ENCODE measurements at regions not wholly inside any gene's neighbourhood (a gene's known extent, or its start where the extent isn't known, plus 50 kb on each side); places are given as distances from the start of the nearest gene placed in this dataset.
A peak's percentile ranks its signal among the peaks of the same experiment; 100 is the strongest.

DNA sequence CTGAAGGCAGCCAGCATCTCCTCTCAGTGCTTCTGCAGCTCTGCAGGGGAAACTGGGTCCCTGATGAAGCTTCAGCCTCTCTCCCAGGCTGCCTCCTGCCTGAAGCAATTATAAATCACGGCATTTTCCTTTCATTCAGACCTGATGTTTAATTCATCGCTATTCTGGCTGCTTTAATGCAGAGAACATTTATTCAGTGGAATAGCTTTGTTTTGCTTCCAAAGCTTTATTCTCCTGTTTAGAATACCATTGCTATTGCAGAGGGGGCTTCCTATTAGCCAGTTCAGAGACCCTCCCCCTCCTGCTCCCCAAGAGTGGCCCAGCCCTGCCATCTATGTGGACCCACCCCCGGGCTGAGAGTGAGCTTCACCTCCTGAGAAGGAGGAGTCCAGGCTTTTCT, 255.6 kb downstream of the LRFN2 start:
- no peak for DNase-seq
- H3K4me1 ChIP-seq (ENCODE audit: control insufficient read depth in 2 of 2, insufficient read depth in 2 of 2, low read length in 2 of 2): peaks cover 0 to 10% of the 10 kb centered on the region in 2 donors
- Mint-ChIP-seq H3K36me3 (no peaks in the 10 kb centered on the region), H3K9me3 (peaks cover 0 to 2% (median 0%) of the 10 kb centered on the region in 11 donors), H3K27me3 (peaks cover 0 to 63% (median 21%) of the 10 kb centered on the region in 5 donors), H3K4me1 (peaks cover 0 to 55% (median 6%) of the 10 kb centered on the region in 7 donors), H3K27ac (no peak overlapping the region), H3K4me3 (no peak overlapping the region)
- H3K4me3 ChIP-seq (ENCODE audit: low read length): no peak overlapping the region
- no peaks in the 10 kb centered on the region for H3K27me3 ChIP-seq (ENCODE audit: control insufficient read depth in 2 of 2, insufficient read depth in 2 of 2, low read length in 2 of 2)
- no peak overlapping the region for H3K27ac ChIP-seq (ENCODE audit: low read depth, low read length)
- intact Hi-C loops (cut with micrococcal nuclease): no loop called here
- ChIA-PET CTCF (interaction anchor here (1.0 kb wide), 1 partner anchor 256 kb away, joined by 3 read pairs; no protein-coding TSS in a partner anchor), POLR2A (no interaction called here)
- H3K36me3 ChIP-seq (ENCODE audit: control insufficient read depth in 2 of 3, insufficient read depth in 3 of 3, low read length in 3 of 3): no peaks in the 10 kb centered on the region
- ATAC-seq: no peak
- no peaks in the 10 kb centered on the region for H3K9me3 ChIP-seq (ENCODE audit: control insufficient read depth in 2 of 3, low read length in 3 of 3)

DNA sequence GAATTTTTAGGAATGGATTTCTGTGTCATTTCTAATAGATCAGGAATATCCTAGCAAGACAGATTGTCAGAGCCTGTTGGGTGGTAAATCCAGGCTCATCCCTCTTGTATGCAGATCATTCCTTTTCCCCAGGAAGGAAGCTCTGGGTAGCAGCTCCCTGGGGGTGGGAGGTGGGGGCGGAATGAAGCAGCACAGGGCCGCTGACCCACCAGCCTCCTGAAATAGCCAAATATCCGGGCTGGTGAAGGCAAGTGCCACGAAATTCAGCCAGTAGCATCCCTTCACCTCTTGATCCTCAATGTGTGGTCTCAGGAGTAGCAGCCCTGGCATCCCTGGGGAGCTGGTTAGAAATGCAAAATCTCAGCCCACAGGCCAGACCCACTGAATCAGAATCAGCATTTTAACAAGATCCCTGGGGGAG, 256.9 kb downstream of the LRFN2 start:
- peaks cover 0 to 10% of the 10 kb centered on the region in 2 donors for H3K4me1 ChIP-seq (ENCODE audit: control insufficient read depth in 2 of 2, insufficient read depth in 2 of 2, low read length in 2 of 2)
- Mint-ChIP-seq H3K36me3 (no peaks in the 10 kb centered on the region), H3K4me1 (peaks cover 0 to 62% (median 6%) of the 10 kb centered on the region in 7 donors), H3K27ac (peak overlapping the region in 1 of 9 donors; percentile 56), H3K27me3 (peaks cover 0 to 54% (median 16%) of the 10 kb centered on the region in 5 donors), H3K4me3 (no peak overlapping the region), H3K9me3 (peaks cover 0 to 2% (median 0%) of the 10 kb centered on the region in 11 donors)
- H3K27ac ChIP-seq (ENCODE audit: low read depth, low read length): no peak overlapping the region
- no peaks in the 10 kb centered on the region for H3K36me3 ChIP-seq (ENCODE audit: control insufficient read depth in 2 of 3, insufficient read depth in 3 of 3, low read length in 3 of 3)
- no peaks in the 10 kb centered on the region for H3K9me3 ChIP-seq (ENCODE audit: control insufficient read depth in 2 of 3, low read length in 3 of 3)
- ChIA-PET CTCF (interaction anchor here (1.0 kb wide), 1 partner anchor 257 kb away, joined by 3 read pairs; no protein-coding TSS in a partner anchor), POLR2A (no interaction called here)
- ATAC-seq (no peak), DNase-seq (no peak)
- H3K4me3 ChIP-seq (ENCODE audit: low read length): no peak overlapping the region
- H3K27me3 ChIP-seq (ENCODE audit: control insufficient read depth in 2 of 2, insufficient read depth in 2 of 2, low read length in 2 of 2): no peaks in the 10 kb centered on the region
- intact Hi-C loops (cut with micrococcal nuclease): no loop called here

DNA sequence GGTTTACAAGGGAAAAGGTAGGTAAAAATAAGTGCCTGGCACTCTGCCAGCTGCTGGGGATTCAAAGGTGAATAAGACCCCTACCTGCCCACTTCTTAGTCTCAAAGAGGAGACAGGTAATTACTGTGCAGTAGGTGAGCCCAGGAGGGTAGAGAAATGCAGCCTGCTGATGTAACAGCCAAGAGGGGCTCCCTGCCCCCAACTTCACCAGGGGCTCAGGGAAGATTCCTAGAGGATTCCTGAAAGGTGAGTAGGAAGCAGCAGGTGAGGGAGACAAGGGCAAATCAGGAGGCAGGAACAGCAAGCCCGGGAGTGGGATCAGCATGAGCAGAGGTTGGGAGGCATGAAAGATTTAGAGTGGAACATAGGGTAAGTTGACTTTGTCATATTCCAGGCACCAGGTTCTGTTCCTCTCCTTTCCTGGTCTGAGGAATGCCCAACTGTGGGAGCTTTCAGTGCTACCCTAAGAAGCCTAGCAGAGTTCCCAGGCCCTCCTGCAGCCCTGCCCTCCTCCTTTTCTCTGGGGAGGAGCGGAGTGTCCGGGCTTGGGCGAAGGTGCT, 258.1 kb downstream of the LRFN2 start:
- H3K4me3 ChIP-seq (ENCODE audit: low read length): no peak overlapping the region
- peak overlapping the region in 1 of 10 donors; percentile 7 for H3K4me3 Mint-ChIP-seq
- peaks cover 4 to 47% (median 13%) of the 10 kb centered on the region in 5 donors for H3K27me3 Mint-ChIP-seq
- ChIA-PET CTCF (interaction anchor here (0.6 to 1.0 kb wide), 3 partner anchors 253 to 348 kb away, joined by 3 to 4 read pairs (median 3); partner anchors contain the start of gene LRFN2), POLR2A (no interaction called here)
- DNase-seq (no peak), ATAC-seq (no peak)
- peaks cover 0 to 2% (median 0%) of the 10 kb centered on the region in 11 donors for H3K9me3 Mint-ChIP-seq
- no peaks in the 10 kb centered on the region for H3K9me3 ChIP-seq (ENCODE audit: control insufficient read depth in 2 of 3, low read length in 3 of 3)
- intact Hi-C loops (cut with micrococcal nuclease): loop anchor here (1.0 to 5.0 kb wide), 6 partner anchors 58 to 698 kb away; no protein-coding TSS in a partner anchor
- peak overlapping the region in 2 of 9 donors; percentile 13 to 23 for H3K27ac Mint-ChIP-seq
- H3K36me3 ChIP-seq (ENCODE audit: control insufficient read depth in 2 of 3, insufficient read depth in 3 of 3, low read length in 3 of 3): no peaks in the 10 kb centered on the region
- H3K36me3 Mint-ChIP-seq: no peaks in the 10 kb centered on the region
- H3K4me1 Mint-ChIP-seq: peaks cover 0 to 65% (median 6%) of the 10 kb centered on the region in 7 donors
- no peak overlapping the region for H3K27ac ChIP-seq (ENCODE audit: low read depth, low read length)
- H3K4me1 ChIP-seq (ENCODE audit: control insufficient read depth in 2 of 2, insufficient read depth in 2 of 2, low read length in 2 of 2): peaks cover 0 to 10% of the 10 kb centered on the region in 2 donors
- no peaks in the 10 kb centered on the region for H3K27me3 ChIP-seq (ENCODE audit: control insufficient read depth in 2 of 2, insufficient read depth in 2 of 2, low read length in 2 of 2)

DNA sequence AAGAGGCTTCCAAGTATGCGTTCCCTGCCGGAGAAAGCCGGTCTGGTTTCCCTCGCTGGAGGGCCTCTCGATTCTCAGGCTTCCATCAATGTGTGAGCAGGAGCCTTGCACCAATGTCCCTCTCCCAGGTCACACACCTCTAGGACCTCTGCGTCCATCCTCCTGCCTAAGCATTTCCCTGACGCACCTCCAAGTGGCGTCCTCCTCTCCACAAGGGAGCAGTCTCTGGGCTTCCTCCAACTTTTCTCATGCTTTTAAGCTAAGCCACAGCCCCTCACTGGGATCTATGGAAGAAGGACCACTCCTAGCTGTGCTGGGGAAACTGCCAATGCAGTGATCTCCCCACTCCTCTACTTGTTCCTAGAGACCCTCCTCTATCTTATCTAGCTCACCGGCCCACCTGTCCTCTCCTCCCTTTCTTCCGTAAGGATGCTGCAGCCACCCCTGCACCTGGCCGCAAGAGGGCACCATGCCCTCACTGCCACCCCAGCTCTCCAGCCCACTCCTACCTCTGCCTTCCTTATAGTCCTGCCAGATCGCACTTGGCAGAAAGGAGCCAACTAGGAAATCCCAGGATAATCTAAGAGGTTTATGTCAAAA, 258.7 kb downstream of the LRFN2 start:
- ChIA-PET POLR2A (no interaction called here), CTCF (interaction anchor here (0.6 to 1.0 kb wide), 3 partner anchors 254 to 347 kb away, joined by 3 to 4 read pairs (median 3); partner anchors contain the start of gene LRFN2)
- Histone ChIP-seq H3K4me3 (ENCODE audit: low read length) (no peak overlapping the region), H3K9me3 (ENCODE audit: control insufficient read depth in 2 of 3, low read length in 3 of 3) (no peaks in the 10 kb centered on the region), H3K27me3 (ENCODE audit: control insufficient read depth in 2 of 2, insufficient read depth in 2 of 2, low read length in 2 of 2) (no peaks in the 10 kb centered on the region), H3K4me1 (ENCODE audit: control insufficient read depth in 2 of 2, insufficient read depth in 2 of 2, low read length in 2 of 2) (peaks cover 0 to 10% of the 10 kb centered on the region in 2 donors), H3K36me3 (ENCODE audit: control insufficient read depth in 2 of 3, insufficient read depth in 3 of 3, low read length in 3 of 3) (no peaks in the 10 kb centered on the region), H3K27ac (ENCODE audit: low read depth, low read length) (no peak overlapping the region)
- Mint-ChIP-seq H3K36me3 (no peaks in the 10 kb centered on the region), H3K27ac (peak overlapping the region in 3 of 9 donors; percentile 9 to 36 (median 23)), H3K9me3 (peaks cover 0 to 2% (median 0%) of the 10 kb centered on the region in 11 donors), H3K4me3 (peak overlapping the region in 1 of 10 donors; percentile 3), H3K4me1 (peaks cover 0 to 65% (median 6%) of the 10 kb centered on the region in 7 donors), H3K27me3 (peaks cover 4 to 45% (median 13%) of the 10 kb centered on the region in 5 donors)
- intact Hi-C loops (cut with micrococcal nuclease): loop anchor here (1.0 to 5.0 kb wide), 6 partner anchors 59 to 699 kb away; no protein-coding TSS in a partner anchor
- DNase-seq: peak in 8 of 9 donors; percentile 3 to 73 (median 43)
- peak; percentile 70 for ATAC-seq

DNA sequence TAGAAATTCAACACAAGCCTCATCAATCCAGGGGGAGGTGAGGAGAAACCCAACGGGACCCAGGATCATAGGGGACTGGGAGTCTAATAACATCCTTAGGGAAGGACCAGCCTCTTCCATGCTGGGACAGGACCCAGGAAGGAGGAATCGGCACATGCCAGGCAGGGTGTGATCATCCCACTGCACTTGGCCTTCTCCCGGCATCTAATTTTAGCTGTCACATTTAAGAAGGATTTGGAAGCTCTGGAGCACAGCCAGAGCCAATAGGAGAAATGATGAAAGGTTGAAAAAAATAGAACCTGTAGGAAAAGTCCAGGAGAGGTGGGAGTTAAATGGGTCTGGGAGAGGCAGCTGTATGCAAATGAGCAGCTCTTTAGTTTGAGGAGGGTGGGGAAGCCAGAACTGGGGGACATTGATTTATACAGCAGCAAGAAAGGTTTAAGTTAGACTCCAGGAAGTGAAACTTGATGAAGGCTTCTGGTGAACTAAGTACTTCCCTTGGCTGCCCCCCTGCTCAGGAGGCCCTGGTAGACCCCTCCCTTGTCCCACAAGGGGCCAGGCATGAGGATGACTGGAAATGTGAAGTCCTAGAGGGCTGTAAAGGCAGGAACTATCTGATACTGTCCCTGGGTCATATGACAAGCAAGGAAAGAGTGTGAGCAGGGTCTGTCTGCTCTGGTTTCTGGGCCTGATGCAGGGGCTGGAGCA, 260.3 kb downstream of the LRFN2 start:
- Mint-ChIP-seq H3K36me3 (no peaks in the 10 kb centered on the region), H3K4me3 (no peak overlapping the region), H3K27me3 (peaks cover 4 to 45% (median 18%) of the 10 kb centered on the region in 5 donors), H3K27ac (peak overlapping the region in 2 of 9 donors; percentile 32 to 64), H3K4me1 (peaks cover 0 to 57% (median 6%) of the 10 kb centered on the region in 7 donors), H3K9me3 (peaks cover 0 to 1% (median 0%) of the 10 kb centered on the region in 11 donors)
- ChIA-PET POLR2A (no interaction called here), CTCF (no interaction called here)
- Histone ChIP-seq H3K27ac (ENCODE audit: low read depth, low read length) (no peak overlapping the region), H3K9me3 (ENCODE audit: control insufficient read depth in 2 of 3, low read length in 3 of 3) (no peaks in the 10 kb centered on the region), H3K4me3 (ENCODE audit: low read length) (no peak overlapping the region), H3K36me3 (ENCODE audit: control insufficient read depth in 2 of 3, insufficient read depth in 3 of 3, low read length in 3 of 3) (no peaks in the 10 kb centered on the region), H3K27me3 (ENCODE audit: control insufficient read depth in 2 of 2, insufficient read depth in 2 of 2, low read length in 2 of 2) (no peaks in the 10 kb centered on the region), H3K4me1 (ENCODE audit: control insufficient read depth in 2 of 2, insufficient read depth in 2 of 2, low read length in 2 of 2) (peaks cover 0 to 10% of the 10 kb centered on the region in 2 donors)
- no peak for DNase-seq
- ATAC-seq: no peak
- intact Hi-C loops (cut with micrococcal nuclease): loop anchor here (5.0 kb wide), 4 partner anchors 60 to 700 kb away; no protein-coding TSS in a partner anchor

DNA sequence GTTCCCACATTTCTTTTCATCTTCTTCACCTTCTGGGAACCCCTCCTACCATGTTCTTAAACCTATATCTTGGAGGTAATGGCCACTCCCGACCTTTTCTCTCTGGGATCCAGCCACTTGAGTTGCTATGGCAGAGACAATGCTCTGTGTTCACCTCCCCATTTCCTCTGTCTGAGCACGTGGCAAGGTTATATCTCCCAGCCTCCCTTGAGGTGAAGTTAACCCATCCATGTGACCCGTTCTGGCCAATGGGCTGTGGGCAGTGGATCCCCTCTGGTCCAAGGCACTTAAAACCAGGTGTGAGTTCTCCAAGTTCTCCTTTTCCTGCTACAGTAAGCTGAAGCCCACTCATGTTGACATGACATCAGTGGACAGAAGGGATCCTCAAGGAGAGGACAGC, 261.4 kb downstream of the LRFN2 start:
- Histone ChIP-seq H3K9me3 (ENCODE audit: control insufficient read depth in 2 of 3, low read length in 3 of 3) (no peaks in the 10 kb centered on the region), H3K27me3 (ENCODE audit: control insufficient read depth in 2 of 2, insufficient read depth in 2 of 2, low read length in 2 of 2) (no peaks in the 10 kb centered on the region), H3K4me1 (ENCODE audit: control insufficient read depth in 2 of 2, insufficient read depth in 2 of 2, low read length in 2 of 2) (peaks cover 0 to 10% of the 10 kb centered on the region in 2 donors), H3K4me3 (ENCODE audit: low read length) (no peak overlapping the region), H3K36me3 (ENCODE audit: control insufficient read depth in 2 of 3, insufficient read depth in 3 of 3, low read length in 3 of 3) (no peaks in the 10 kb centered on the region), H3K27ac (ENCODE audit: low read depth, low read length) (no peak overlapping the region)
- Mint-ChIP-seq H3K9me3 (peaks cover 0 to 1% (median 0%) of the 10 kb centered on the region in 11 donors), H3K27me3 (peaks cover 9 to 50% (median 21%) of the 10 kb centered on the region in 5 donors), H3K36me3 (no peaks in the 10 kb centered on the region), H3K27ac (peak overlapping the region in 1 of 9 donors; percentile 78), H3K4me3 (no peak overlapping the region), H3K4me1 (peaks cover 0 to 49% (median 6%) of the 10 kb centered on the region in 7 donors)
- no peak for DNase-seq
- intact Hi-C loops (cut with micrococcal nuclease): loop anchor here (5.0 kb wide), 4 partner anchors 62 to 702 kb away; no protein-coding TSS in a partner anchor
- ChIA-PET POLR2A (no interaction called here), CTCF (no interaction called here)
- no peak for ATAC-seq
